OCI-LY3 (cell line): ENCODE measurements at regions not wholly inside any gene's neighbourhood (a gene's known extent, or its start where the extent isn't known, plus 50 kb on each side); places are given as distances from the start of the nearest gene placed in this dataset.

Experiments
- CTCF ChIP-seq: fragments of 200-600, 300-600 bp; sonication (generic); IDR thresholded peaks from 2 replicates; pipeline ENCODE4 v1.5.1; 2014; ENCODE audit warnings: antibody characterized with exemption, low read length, low read depth
- EZH2phosphoT487 ChIP-seq: fragments of 200-600 bp; shearing (Covaris generic); IDR thresholded peaks from 2 replicates; pipeline ENCODE4 v1.6.1; 2018; ENCODE audit warnings: antibody characterized with exemption, mixed run types, low read depth

DNA sequence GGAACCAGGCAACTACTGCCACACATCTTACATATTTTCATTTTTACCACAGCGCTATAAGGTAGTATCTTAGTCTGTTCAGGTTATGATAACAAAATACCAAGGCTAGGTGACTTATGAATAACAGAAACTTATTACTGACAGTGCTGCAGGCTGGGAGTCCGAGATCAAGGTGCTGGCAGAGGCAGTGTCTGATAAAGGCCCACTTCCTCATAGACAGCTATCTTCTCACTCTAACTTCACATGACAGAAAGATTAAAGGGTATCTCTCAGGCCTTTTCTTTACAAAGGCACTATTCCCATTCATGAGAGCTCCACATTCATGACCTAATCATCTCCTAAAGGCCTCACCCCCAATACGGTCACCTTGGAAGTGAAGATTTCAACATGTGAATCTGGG is 59.8 kb upstream of the MDM1 start:
- TF ChIP-seq CTCF (no peak), EZH2phosphoT487 (no peak)
